Keratinocyte (primary cell): ENCODE measurements at regions not wholly inside any gene's neighbourhood (a gene's known extent, or its start where the extent isn't known, plus 50 kb on each side); places are given as distances from the start of the nearest gene placed in this dataset.

Experiments
- DNase-seq: peaks from one replicate; pipeline ENCODE4 v3.0.0-alpha.2; 2011; ENCODE audit warnings: low read depth, missing footprints, low spot score
- FAIRE-seq: peaks from 2 replicates; lab custom pipeline; 2011; peaks lifted over from hg19 to GRCh38; lab: Jason Lieb, UNC
- H2AFZ ChIP-seq: 2 replicates; pipeline ENCODE4 v1.6.0; 2012; ENCODE audit warnings: low read length, control low read depth, inconsistent platforms; ENCODE audit not compliant: control insufficient read depth
- H3K27ac ChIP-seq: 2 replicates; pipeline ENCODE4 v1.5.1; 2011; ENCODE audit warnings: low read length; ENCODE audit not compliant: control insufficient read depth, insufficient read depth
- H3K27me3 ChIP-seq: 3 replicates; pipeline ENCODE4 v1.6.0; 2011; ENCODE audit warnings: low read length; ENCODE audit not compliant: control insufficient read depth, insufficient read depth; ENCODE audit errors: extremely low read depth
- H3K36me3 ChIP-seq, 2 experiments: 2 replicates in 1 of 2; 3 replicates in 1 of 2; pipeline ENCODE4 v1.5.1; 2011; ENCODE audit warnings: low read length in 2 of 2, mild to moderate bottlenecking in 1 of 2; ENCODE audit not compliant: control insufficient read depth in 2 of 2, insufficient read depth in 2 of 2; ENCODE audit errors: extremely low read depth in 1 of 2
- H3K4me1 ChIP-seq: 3 replicates; pipeline ENCODE4 v1.5.1; 2011; ENCODE audit warnings: low read length; ENCODE audit not compliant: control insufficient read depth, insufficient read depth; ENCODE audit errors: extremely low read depth
- H3K4me2 ChIP-seq: 3 replicates; pipeline ENCODE4 v1.6.0; 2011; ENCODE audit warnings: low read depth, low read length; ENCODE audit not compliant: control insufficient read depth, insufficient read depth; ENCODE audit errors: extremely low read depth
- H3K4me3 ChIP-seq, 3 experiments: fragments of 200-600 bp in 1 of 3; sonication (generic) in 1 of 3; 2 replicates in 2 of 3; 3 replicates in 1 of 3; pipeline ENCODE4 v1.5.1; 2011 to 2016; ENCODE audit warnings: low read length in 3 of 3, mild to moderate bottlenecking in 3 of 3, control low read depth in 2 of 3, inconsistent platforms in 1 of 3, low read depth in 1 of 3, mixed read lengths in 1 of 3, mixed run types in 1 of 3, moderate library complexity in 1 of 3; ENCODE audit not compliant: control insufficient read depth in 2 of 3, insufficient read depth in 2 of 3; ENCODE audit errors: extremely low read depth in 1 of 3
- H3K79me2 ChIP-seq: 2 replicates; pipeline ENCODE4 v1.6.0; 2012; ENCODE audit warnings: low read length; ENCODE audit not compliant: control insufficient read depth, insufficient read depth
- H3K9ac ChIP-seq: 3 replicates; pipeline ENCODE4 v1.6.0; 2011; ENCODE audit warnings: low read length; ENCODE audit not compliant: control insufficient read depth, insufficient read depth; ENCODE audit errors: extremely low read depth
- H3K9me1 ChIP-seq: 3 replicates; pipeline ENCODE4 v1.6.0; 2011; ENCODE audit warnings: low read length; ENCODE audit not compliant: control insufficient read depth, insufficient read depth; ENCODE audit errors: extremely low read depth
- H3K9me3 ChIP-seq: 2 replicates; pipeline ENCODE4 v1.5.1; 2012; ENCODE audit warnings: low read depth, low read length; ENCODE audit not compliant: control insufficient read depth
- H4K20me1 ChIP-seq: 3 replicates; pipeline ENCODE4 v1.6.0; 2011; ENCODE audit warnings: low read length; ENCODE audit not compliant: control insufficient read depth, insufficient read depth; ENCODE audit errors: extremely low read depth
- CTCF ChIP-seq, 3 experiments: IDR thresholded peaks in 1 of 3; conservative IDR thresholded peaks in 1 of 3; optimal IDR thresholded peaks in 1 of 3; 2 replicates in 2 of 3; 3 replicates in 1 of 3; pipeline versions ENCODE3 to v1.5.1; 2011; ENCODE audit warnings: low read length in 3 of 3, mild to moderate bottlenecking in 3 of 3, moderate library complexity in 2 of 3, control low read depth in 1 of 3, inconsistent platforms in 1 of 3; ENCODE audit not compliant: insufficient read depth in 2 of 3; ENCODE audit errors: extremely low read depth in 1 of 3
- EZH2 ChIP-seq: IDR thresholded peaks from one replicate; pipeline ENCODE4 v1.6.1; 2012; ENCODE audit warnings: inconsistent platforms, mild to moderate bottlenecking, low read length, moderate library complexity
- dilution Hi-C: fragments of 300-500 bp; cut with MboI; formaldehyde crosslinking; loops from one replicate; pipeline ENCODE4 v1.7.0; 2020; ENCODE audit warnings: low sequenced_read_pairs; ENCODE audit not compliant: extremely low pct_ligation_motif_present

GRCh38 chr2:145012214-145012670 lies 492.3 kb upstream of the ZEB2 start:
- peak overlapping the region; percentile 67 for H3K4me2 ChIP-seq
- dilution Hi-C loops: no loop called here

GRCh38 chr2:145010635-145011034 lies 490.7 kb upstream of the ZEB2 start:
- no peak for TF ChIP-seq EZH2
- TF ChIP-seq CTCF (optimal IDR thresholded peaks at IDR 0.05 in 1 of 3, IDR thresholded peaks at IDR 0.05 in 1 of 3, conservative IDR thresholded peaks at IDR 0.05 in 1 of 3; ENCODE audit: extremely low read depth in 1 of 3, insufficient read depth in 2 of 3, low read length in 3 of 3): no peak
- no peak overlapping the region for H3K4me3 ChIP-seq
- no peaks in the 10 kb centered on the region for H3K9me3 ChIP-seq
- peaks cover 13% of the 10 kb centered on the region for H3K4me1 ChIP-seq
- H3K9ac ChIP-seq: no peak overlapping the region
- no peaks in the 10 kb centered on the region for H4K20me1 ChIP-seq
- DNase-seq (no peak), FAIRE-seq (no peak)
- no peaks in the 10 kb centered on the region for H3K79me2 ChIP-seq
- H3K27me3 ChIP-seq: no peaks in the 10 kb centered on the region
- no peak overlapping the region for H3K27ac ChIP-seq
- no peak overlapping the region for H3K4me2 ChIP-seq
- no peaks in the 10 kb centered on the region for H3K36me3 ChIP-seq
- no peaks in the 10 kb centered on the region for H3K9me1 ChIP-seq
- dilution Hi-C loops: no loop called here
- no peak overlapping the region for H2AFZ ChIP-seq

More at GRCh38 chr2:145012214-145012670, 492.3 kb upstream of the ZEB2 start:
- Histone ChIP-seq H3K27me3 (no peaks in the 10 kb centered on the region), H2AFZ (peak overlapping the region; percentile 22), H3K9me1 (no peaks in the 10 kb centered on the region), H4K20me1 (no peaks in the 10 kb centered on the region), H3K9me3 (no peaks in the 10 kb centered on the region), H3K4me3 (no peak overlapping the region), H3K9ac (no peak overlapping the region), H3K4me1 (peaks cover 13% of the 10 kb centered on the region), H3K79me2 (no peaks in the 10 kb centered on the region), H3K36me3 (no peaks in the 10 kb centered on the region), H3K27ac (no peak overlapping the region)
- FAIRE-seq: peak; percentile 62
- no peak for DNase-seq
- no peak for TF ChIP-seq EZH2
- TF ChIP-seq CTCF (optimal IDR thresholded peaks at IDR 0.05 in 1 of 3, IDR thresholded peaks at IDR 0.05 in 1 of 3, conservative IDR thresholded peaks at IDR 0.05 in 1 of 3; ENCODE audit: extremely low read depth in 1 of 3, insufficient read depth in 2 of 3, low read length in 3 of 3): no peak
